NT2/D1 (cell line): ENCODE measurements at regions not wholly inside any gene's neighbourhood (a gene's known extent, or its start where the extent isn't known, plus 50 kb on each side); places are given as distances from the start of the nearest gene placed in this dataset.

Experiments
- DNase-seq: peaks from one replicate; pipeline ENCODE4 v3.0.0-alpha.2; 2011; ENCODE audit warnings: low read depth, low spot score
- H3K27me3 ChIP-seq: 2 replicates; pipeline ENCODE4 v1.6.0; 2011; ENCODE audit warnings: mild to moderate bottlenecking; ENCODE audit not compliant: insufficient read length, insufficient read depth
- H3K36me3 ChIP-seq: 2 replicates; pipeline ENCODE4 v1.6.1; 2011; ENCODE audit warnings: mild to moderate bottlenecking, low read length, mixed read lengths; ENCODE audit not compliant: insufficient read depth, insufficient read length
- H3K4me1 ChIP-seq: 2 replicates; pipeline ENCODE4 v1.5.1; 2011; ENCODE audit not compliant: insufficient read depth, insufficient read length
- H3K4me3 ChIP-seq: 2 replicates; pipeline ENCODE4 v1.5.1; 2011; ENCODE audit warnings: low read depth; ENCODE audit not compliant: insufficient read length
- H3K9ac ChIP-seq: 2 replicates; pipeline ENCODE4 v1.6.0; 2011; ENCODE audit warnings: low read depth; ENCODE audit not compliant: insufficient read length
- H3K9me3 ChIP-seq: 2 replicates; pipeline ENCODE4 v1.5.1; 2011; ENCODE audit warnings: mild to moderate bottlenecking, low read length; ENCODE audit not compliant: insufficient read depth
- SUZ12 ChIP-seq: IDR thresholded peaks from 2 replicates; pipeline ENCODE4 v1.6.1; 2011; ENCODE audit not compliant: insufficient read length, insufficient read depth; ENCODE audit errors: extremely low read depth
- YY1 ChIP-seq: IDR thresholded peaks from 2 replicates; pipeline ENCODE4 v1.6.1; 2011; ENCODE audit not compliant: insufficient read length, insufficient read depth
- ZNF274 ChIP-seq: IDR thresholded peaks from 2 replicates; pipeline ENCODE4 v1.6.1; 2011; ENCODE audit warnings: mild to moderate bottlenecking, low read depth, low read length

- Histone ChIP-seq H3K4me1 (peaks cover 16% of the 10 kb centered on the region), H3K9ac (no peak overlapping the region), H3K27me3 (no peaks in the 10 kb centered on the region), H3K36me3 (no peaks in the 10 kb centered on the region), H3K4me3 (no peak overlapping the region), H3K9me3 (no peaks in the 10 kb centered on the region)
- no peak for DNase-seq
- TF ChIP-seq SUZ12 (no peak), ZNF274 (no peak), YY1 (no peak)
Measured at GRCh38 chr2:239724194-239724849, 300.8 kb downstream of the NDUFA10 start.

GRCh38 chr2:239723486-239724193, 301.5 kb downstream of the NDUFA10 start:
- DNase-seq: no peak
- TF ChIP-seq ZNF274: no peak
- no peak for TF ChIP-seq SUZ12
- TF ChIP-seq YY1: no peak
- no peaks in the 10 kb centered on the region for H3K27me3 ChIP-seq
- H3K4me1 ChIP-seq: peaks cover 16% of the 10 kb centered on the region
- H3K9ac ChIP-seq: no peak overlapping the region
- no peak overlapping the region for H3K4me3 ChIP-seq
- no peaks in the 10 kb centered on the region for H3K36me3 ChIP-seq
- H3K9me3 ChIP-seq: no peaks in the 10 kb centered on the region

- Histone ChIP-seq H3K9me3 (no peaks in the 10 kb centered on the region), H3K4me3 (no peak overlapping the region), H3K9ac (no peak overlapping the region), H3K4me1 (peaks cover 16% of the 10 kb centered on the region), H3K36me3 (no peaks in the 10 kb centered on the region), H3K27me3 (no peaks in the 10 kb centered on the region)
- TF ChIP-seq SUZ12 (no peak), YY1 (no peak), ZNF274 (no peak)
- DNase-seq: no peak
Measured at GRCh38 chr2:239722760-239723470, 302.2 kb downstream of the NDUFA10 start.

- Histone ChIP-seq H3K27me3 (no peaks in the 10 kb centered on the region), H3K36me3 (no peaks in the 10 kb centered on the region), H3K9ac (no peak overlapping the region), H3K9me3 (no peaks in the 10 kb centered on the region), H3K4me3 (no peak overlapping the region), H3K4me1 (peaks cover 16% of the 10 kb centered on the region)
- no peak for TF ChIP-seq SUZ12
- TF ChIP-seq ZNF274: no peak
- no peak for TF ChIP-seq YY1
- DNase-seq: no peak
Measured at GRCh38 chr2:239721991-239722759, 303.0 kb downstream of the NDUFA10 start.

GRCh38 chr2:239721531-239721930, 303.6 kb downstream of the NDUFA10 start:
- no peak for DNase-seq
- Histone ChIP-seq H3K9me3 (no peaks in the 10 kb centered on the region), H3K4me3 (no peak overlapping the region), H3K4me1 (peaks cover 11% of the 10 kb centered on the region), H3K27me3 (no peaks in the 10 kb centered on the region), H3K9ac (no peak overlapping the region), H3K36me3 (no peaks in the 10 kb centered on the region)
- TF ChIP-seq YY1: no peak
- no peak for TF ChIP-seq SUZ12
- TF ChIP-seq ZNF274: no peak

- Histone ChIP-seq H3K9me3 (no peaks in the 10 kb centered on the region), H3K36me3 (no peaks in the 10 kb centered on the region), H3K27me3 (no peaks in the 10 kb centered on the region), H3K4me1 (peaks cover 4% of the 10 kb centered on the region), H3K9ac (no peak overlapping the region), H3K4me3 (no peak overlapping the region)
- TF ChIP-seq YY1 (no peak), ZNF274 (no peak), SUZ12 (no peak)
- DNase-seq: no peak
Measured at GRCh38 chr2:239720361-239721360, 304.5 kb downstream of the NDUFA10 start.
